ENCODE measurements at regions not wholly inside any gene's neighbourhood (a gene's known extent, or its start where the extent isn't known, plus 50 kb on each side); places are given as distances from the start of the nearest gene placed in this dataset.

DNA sequence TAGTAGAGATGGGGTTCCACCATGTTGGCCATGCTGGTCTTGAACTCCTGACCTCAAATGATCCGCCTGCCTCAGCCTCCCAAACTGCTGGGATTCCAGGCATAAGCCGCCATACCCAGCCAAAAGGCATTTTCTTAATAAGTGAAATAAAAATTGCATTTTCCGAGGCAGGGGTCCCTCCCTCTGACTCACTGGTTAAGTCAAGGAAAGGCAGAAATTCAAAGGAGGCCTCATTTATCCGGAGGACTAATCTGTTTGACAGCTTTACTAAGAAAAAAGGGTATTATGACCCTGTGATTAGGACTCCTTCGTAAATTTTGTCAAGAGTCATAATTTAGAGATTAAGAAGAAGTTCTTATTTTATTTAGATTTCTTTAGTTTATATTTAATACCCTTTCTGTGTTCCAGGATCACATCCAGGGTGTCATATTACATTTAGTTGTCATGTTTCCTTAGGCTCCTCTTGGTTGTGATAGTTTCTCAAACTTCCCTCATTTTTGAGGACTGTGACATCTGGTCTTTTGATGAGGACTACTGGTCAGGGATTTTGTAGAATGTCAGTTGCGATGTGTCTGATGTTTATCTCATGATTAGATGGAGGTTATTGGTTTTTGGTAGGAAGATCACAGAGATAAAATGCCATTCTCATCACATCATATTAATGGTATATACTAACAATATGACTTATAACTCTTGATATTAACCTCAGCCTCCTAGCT, 753.7 kb upstream of the AMOT start:
- Histone ChIP-seq H3K27ac (replicated peaks) (no peak overlapping the region), H3K4me3 (replicated peaks; ENCODE audit: insufficient read depth, low read length) (no peak overlapping the region), H3K27me3 (ENCODE audit: insufficient read depth, poor library complexity, severe bottlenecking) (no peaks in the 10 kb centered on the region)
- TF ChIP-seq, protein P1, sequence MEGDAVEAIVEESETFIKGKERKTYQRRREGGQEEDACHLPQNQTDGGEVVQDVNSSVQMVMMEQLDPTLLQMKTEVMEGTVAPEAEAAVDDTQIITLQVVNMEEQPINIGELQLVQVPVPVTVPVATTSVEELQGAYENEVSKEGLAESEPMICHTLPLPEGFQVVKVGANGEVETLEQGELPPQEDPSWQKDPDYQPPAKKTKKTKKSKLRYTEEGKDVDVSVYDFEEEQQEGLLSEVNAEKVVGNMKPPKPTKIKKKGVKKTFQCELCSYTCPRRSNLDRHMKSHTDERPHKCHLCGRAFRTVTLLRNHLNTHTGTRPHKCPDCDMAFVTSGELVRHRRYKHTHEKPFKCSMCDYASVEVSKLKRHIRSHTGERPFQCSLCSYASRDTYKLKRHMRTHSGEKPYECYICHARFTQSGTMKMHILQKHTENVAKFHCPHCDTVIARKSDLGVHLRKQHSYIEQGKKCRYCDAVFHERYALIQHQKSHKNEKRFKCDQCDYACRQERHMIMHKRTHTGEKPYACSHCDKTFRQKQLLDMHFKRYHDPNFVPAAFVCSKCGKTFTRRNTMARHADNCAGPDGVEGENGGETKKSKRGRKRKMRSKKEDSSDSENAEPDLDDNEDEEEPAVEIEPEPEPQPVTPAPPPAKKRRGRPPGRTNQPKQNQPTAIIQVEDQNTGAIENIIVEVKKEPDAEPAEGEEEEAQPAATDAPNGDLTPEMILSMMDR (IDR thresholded peaks at IDR 0.05; ENCODE audit: insufficient read depth, low read length), result no peak
- no peak for TF ChIP-seq POLR2AphosphoS5 (IDR thresholded peaks at IDR 0.05; ENCODE audit: low read depth)
- TF ChIP-seq SPI1 (IDR thresholded peaks at IDR 0.05; ENCODE audit: borderline replicate concordance, low read depth), result no peak
- TF ChIP-seq, protein P2, sequence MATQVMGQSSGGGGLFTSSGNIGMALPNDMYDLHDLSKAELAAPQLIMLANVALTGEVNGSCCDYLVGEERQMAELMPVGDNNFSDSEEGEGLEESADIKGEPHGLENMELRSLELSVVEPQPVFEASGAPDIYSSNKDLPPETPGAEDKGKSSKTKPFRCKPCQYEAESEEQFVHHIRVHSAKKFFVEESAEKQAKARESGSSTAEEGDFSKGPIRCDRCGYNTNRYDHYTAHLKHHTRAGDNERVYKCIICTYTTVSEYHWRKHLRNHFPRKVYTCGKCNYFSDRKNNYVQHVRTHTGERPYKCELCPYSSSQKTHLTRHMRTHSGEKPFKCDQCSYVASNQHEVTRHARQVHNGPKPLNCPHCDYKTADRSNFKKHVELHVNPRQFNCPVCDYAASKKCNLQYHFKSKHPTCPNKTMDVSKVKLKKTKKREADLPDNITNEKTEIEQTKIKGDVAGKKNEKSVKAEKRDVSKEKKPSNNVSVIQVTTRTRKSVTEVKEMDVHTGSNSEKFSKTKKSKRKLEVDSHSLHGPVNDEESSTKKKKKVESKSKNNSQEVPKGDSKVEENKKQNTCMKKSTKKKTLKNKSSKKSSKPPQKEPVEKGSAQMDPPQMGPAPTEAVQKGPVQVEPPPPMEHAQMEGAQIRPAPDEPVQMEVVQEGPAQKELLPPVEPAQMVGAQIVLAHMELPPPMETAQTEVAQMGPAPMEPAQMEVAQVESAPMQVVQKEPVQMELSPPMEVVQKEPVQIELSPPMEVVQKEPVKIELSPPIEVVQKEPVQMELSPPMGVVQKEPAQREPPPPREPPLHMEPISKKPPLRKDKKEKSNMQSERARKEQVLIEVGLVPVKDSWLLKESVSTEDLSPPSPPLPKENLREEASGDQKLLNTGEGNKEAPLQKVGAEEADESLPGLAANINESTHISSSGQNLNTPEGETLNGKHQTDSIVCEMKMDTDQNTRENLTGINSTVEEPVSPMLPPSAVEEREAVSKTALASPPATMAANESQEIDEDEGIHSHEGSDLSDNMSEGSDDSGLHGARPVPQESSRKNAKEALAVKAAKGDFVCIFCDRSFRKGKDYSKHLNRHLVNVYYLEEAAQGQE (IDR thresholded peaks at IDR 0.05; ENCODE audit: insufficient replicate concordance, low read depth), result no peak
- TF ChIP-seq GABPA (IDR thresholded peaks at IDR 0.05; ENCODE audit: low read depth), result no peak
- DNase-seq (ENCODE audit: low read depth in 1 of 2, low spot score in 1 of 2), result no peak

- Histone ChIP-seq H3K27me3 (ENCODE audit: insufficient read depth, poor library complexity, severe bottlenecking) (no peaks in the 10 kb centered on the region), H3K4me3 (replicated peaks; ENCODE audit: insufficient read depth, low read length) (no peak overlapping the region), H3K27ac (replicated peaks) (no peak overlapping the region)
- DNase-seq (ENCODE audit: low read depth in 1 of 2, low spot score in 1 of 2), result no peak
- TF ChIP-seq GABPA (IDR thresholded peaks at IDR 0.05; ENCODE audit: low read depth) (no peak), POLR2AphosphoS5 (IDR thresholded peaks at IDR 0.05; ENCODE audit: low read depth) (no peak), SPI1 (IDR thresholded peaks at IDR 0.05; ENCODE audit: borderline replicate concordance, low read depth) (no peak)
- TF ChIP-seq, protein P1 (IDR thresholded peaks at IDR 0.05; ENCODE audit: insufficient read depth, low read length), result no peak
- TF ChIP-seq, protein P2 (IDR thresholded peaks at IDR 0.05; ENCODE audit: insufficient replicate concordance, low read depth), result no peak
These were observed 745.8 kb upstream of the AMOT start for GRCh38 chrX:113586281-113586898.

GRCh38 chrX:113580486-113580885, 739.9 kb upstream of the AMOT start:
- no peaks in the 10 kb centered on the region for H3K27me3 ChIP-seq (ENCODE audit: insufficient read depth, poor library complexity, severe bottlenecking)
- no peak for TF ChIP-seq SPI1 (IDR thresholded peaks at IDR 0.05; ENCODE audit: borderline replicate concordance, low read depth)
- no peak for TF ChIP-seq POLR2AphosphoS5 (IDR thresholded peaks at IDR 0.05; ENCODE audit: low read depth)
- TF ChIP-seq GABPA (IDR thresholded peaks at IDR 0.05; ENCODE audit: low read depth), result no peak
- TF ChIP-seq, protein P2 (IDR thresholded peaks at IDR 0.05; ENCODE audit: insufficient replicate concordance, low read depth), result no peak
- TF ChIP-seq, protein P1 (IDR thresholded peaks at IDR 0.05; ENCODE audit: insufficient read depth, low read length), result no peak
- H3K27ac ChIP-seq (replicated peaks), result no peak overlapping the region
- H3K4me3 ChIP-seq (replicated peaks; ENCODE audit: insufficient read depth, low read length), result no peak overlapping the region
- DNase-seq (ENCODE audit: low read depth in 1 of 2, low spot score in 1 of 2), result no peak
